ENCODE measurements at regions not wholly inside any gene's neighbourhood (a gene's known extent, or its start where the extent isn't known, plus 50 kb on each side); places are given as distances from the start of the nearest gene placed in this dataset.
"Not testable (repeated sequence)": the region's sequence is repeated elsewhere in the genome, so short reads cannot be mapped to it uniquely, and the experiment has no call there.

- DNase-seq (ENCODE audit: extremely low read depth in 1 of 2, low read depth in 1 of 2) = no peak
Observed at GRCh38 chr2:16247326-16248122, 307.2 kb downstream of the MYCN start.

DNA sequence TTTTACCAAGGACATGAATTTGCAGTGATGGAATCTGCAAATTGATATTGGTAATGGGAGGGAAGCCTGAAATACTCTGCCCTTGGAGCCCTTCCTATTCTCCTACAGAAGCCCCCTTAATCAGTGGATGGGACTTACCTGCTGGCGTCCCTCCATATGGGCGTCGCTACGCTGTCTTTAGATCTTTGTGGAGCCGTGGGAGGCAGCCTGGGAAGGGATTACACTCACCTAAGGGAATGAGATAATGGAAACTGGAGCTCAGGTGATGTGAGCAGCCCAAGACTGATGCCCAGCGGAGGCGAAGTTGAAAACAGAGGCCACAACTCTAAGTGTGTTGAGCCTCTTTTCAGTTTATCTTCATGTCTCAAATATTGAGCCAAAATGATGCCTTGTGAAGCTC is 306.6 kb downstream of the MYCN start:
- DNase-seq (ENCODE audit: extremely low read depth in 1 of 2, low read depth in 1 of 2) = no peak

- DNase-seq (ENCODE audit: extremely low read depth in 1 of 2, low read depth in 1 of 2) = no peak
Observed at GRCh38 chr2:16246281-16246850, 306.0 kb downstream of the MYCN start.

DNA sequence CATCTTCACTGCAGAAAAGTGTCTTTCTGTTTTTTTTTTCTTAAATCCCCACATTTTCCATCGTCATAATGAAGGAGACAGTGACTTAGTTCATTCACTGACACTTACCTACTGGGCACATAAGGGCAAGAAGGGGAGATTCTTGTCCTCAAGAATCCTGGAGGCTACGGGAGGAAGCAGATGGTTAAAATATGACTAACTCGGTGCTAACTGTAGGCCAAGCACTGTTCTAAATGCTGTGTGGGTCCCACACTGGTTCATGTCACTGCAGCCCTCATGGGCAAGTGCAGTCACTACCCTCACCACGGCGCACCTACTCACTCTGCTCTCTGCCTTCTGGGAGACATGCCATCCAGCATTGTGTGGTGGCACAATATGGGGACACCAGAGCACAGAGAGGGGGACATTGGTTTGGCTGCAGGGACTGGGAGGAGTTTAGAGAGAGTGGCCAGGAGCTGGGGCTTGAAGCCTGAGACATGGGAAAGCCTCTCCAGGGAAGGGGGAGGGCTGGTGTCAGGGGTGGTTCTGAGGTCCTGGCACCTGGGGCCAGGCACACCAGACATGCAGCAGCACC is 305.2 kb downstream of the MYCN start:
- DNase-seq (ENCODE audit: extremely low read depth in 1 of 2, low read depth in 1 of 2) = no peak

DNA sequence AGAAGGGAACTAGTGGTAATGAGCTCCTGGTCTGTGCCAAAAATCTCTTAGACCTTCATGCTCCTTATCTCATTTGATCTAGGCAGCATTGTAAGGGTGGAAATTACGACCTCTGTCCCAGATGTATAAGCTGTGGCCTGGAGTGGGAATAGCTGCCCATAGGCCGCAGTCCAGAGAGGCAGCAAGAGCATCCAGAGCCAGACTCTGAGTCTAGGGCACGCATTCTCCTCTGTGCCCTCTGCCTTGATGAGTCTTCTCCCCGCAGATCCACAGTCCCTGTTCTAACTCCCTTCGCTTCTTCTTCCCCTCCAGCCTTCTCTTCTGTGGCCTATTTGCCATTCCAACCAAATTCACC is 304.6 kb downstream of the MYCN start:
- DNase-seq (ENCODE audit: extremely low read depth in 1 of 2, low read depth in 1 of 2) = no peak

DNA sequence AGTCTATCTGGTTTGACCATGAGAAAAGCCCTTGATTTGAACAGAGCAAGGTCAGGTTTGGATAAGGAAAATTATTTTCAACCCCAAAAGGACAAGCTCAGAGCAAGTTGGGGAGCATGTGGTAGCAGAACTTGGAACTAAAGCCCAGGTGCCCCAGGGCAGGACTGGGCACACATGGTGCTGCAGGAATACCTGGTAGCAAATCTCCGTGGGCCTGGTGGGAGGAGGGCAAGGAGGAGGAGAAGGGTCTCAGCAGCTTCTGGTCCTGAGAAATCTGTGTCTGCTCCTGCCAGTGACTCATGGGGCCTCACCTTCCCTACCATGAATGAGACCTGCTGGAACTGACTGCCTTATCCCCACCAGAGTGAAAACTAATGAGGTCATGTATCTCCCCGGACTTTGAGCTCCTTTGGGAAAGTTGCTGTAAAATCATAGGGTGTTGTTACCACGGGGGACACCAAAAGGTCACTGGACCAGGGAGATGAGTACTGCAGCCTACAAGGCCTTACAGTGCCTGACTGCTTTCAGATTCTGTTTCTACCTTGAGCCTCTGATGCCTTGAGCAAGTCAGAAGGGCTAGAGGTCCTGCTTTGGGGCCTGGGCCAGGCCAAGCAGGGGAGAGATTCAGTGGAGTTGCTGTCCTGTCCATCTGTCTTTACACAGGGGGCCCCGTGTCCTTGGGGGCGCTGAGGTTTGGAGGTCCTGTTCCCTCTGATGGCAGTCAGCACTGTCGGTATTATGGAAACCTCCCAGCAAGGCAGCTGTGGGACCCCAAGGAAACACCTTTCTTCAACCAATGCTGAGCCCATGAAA is 304.0 kb downstream of the MYCN start:
- DNase-seq (ENCODE audit: extremely low read depth in 1 of 2, low read depth in 1 of 2) = no peak

DNA sequence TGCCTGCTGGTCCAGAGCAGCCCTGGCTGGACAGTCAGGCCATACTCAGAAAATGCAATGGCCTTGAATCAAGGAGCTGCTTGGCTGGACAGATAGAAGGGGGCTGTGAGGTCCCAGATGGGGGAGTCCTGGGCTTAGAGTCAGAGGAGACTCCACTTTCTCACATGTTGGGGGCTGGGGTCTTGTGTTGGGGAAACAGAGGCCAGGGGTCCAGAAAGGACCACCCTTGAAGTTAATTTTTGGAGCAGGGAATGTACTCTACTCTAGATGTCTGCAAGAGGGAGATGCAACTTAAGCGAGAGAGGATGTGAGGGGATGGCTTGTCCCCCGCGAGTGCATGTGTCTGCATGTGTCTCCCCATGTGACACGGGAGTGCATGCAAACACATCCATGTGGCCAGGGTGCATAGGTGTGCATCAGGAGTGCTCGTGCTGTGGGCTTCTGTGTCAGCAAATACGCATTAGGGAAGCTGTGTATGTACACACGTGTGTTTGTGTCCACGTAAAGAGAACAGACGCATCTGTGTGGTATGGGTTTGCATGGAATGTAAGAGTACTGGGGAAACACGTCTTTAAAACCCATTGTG is 303.2 kb downstream of the MYCN start:
- no peak for DNase-seq (ENCODE audit: extremely low read depth in 1 of 2, low read depth in 1 of 2)

DNA sequence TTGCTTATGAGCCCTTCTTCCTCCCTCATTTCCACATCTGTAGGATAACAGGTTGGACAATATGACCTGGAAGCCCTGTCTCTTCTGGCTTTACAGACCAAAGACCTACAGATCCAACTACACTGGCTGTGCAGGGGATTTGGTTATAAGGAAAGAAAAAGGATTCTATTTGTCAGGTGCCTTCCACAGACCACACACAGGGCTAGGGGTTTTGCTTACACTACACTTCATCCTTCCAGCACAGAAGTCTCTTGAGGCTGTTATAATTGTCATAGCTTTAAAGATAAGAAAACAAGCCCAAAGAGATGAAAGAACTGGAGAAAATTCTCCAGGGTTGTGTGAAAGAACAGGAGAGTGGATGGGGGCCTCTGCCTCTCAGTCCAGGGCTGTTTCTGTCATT is 302.6 kb downstream of the MYCN start:
- DNase-seq (ENCODE audit: extremely low read depth in 1 of 2, low read depth in 1 of 2) = no peak

DNA sequence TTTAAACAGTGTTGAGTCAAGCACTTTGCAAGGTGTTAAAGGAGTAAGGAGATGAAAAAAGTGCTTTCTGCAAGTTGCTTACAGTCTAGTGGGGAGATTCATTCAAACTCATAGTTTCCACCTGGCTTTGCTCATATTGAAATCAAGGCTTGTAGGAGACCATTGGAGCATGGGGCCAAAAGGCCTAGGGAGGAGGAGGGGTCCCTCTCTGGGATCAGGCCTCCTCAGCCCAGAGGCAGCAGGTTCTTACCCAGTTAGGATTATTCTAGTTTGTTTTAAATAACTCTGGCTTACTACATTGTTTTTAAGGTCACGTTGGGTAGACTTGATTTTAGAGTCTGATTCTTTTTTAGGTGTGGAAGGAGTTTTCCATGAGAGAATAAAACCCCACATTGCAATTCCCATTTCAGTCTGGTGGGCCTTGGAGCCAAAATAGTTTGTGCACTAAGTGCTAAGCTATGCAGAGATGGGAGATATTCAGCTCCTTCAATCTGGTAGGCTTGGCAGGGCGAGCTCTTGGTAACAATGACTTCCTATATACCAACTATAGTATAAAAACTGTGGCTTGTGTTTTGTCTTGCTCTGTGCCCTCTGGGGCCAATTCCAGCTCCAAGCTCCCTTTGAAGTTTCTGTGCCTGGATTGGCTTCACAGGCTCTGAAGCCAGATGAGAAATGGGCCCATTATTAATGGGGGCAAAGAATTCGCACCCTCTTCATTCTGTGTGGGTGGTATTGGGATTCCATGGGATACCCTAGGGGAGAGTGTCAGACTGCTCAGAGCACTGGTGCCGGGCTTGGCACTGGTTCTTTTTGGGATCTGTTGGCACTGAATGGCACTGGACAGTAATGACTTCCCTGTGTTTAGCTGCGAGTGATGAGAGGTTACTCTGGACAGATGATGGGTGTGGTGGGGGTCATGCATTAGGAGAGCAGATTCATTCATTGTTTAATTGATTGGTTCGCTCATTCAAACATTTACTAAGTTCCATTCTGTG is 301.1 kb downstream of the MYCN start:
- DNase-seq (ENCODE audit: extremely low read depth in 1 of 2, low read depth in 1 of 2) = no peak

- DNase-seq (ENCODE audit: extremely low read depth in 1 of 2, low read depth in 1 of 2) = no peak
Observed at GRCh38 chr2:16240402-16240801, 300.1 kb downstream of the MYCN start.

GRCh38 chr2:16239296-16239850 is 299.0 kb downstream of the MYCN start:
- no peak for DNase-seq (ENCODE audit: extremely low read depth in 1 of 2, low read depth in 1 of 2)

DNA sequence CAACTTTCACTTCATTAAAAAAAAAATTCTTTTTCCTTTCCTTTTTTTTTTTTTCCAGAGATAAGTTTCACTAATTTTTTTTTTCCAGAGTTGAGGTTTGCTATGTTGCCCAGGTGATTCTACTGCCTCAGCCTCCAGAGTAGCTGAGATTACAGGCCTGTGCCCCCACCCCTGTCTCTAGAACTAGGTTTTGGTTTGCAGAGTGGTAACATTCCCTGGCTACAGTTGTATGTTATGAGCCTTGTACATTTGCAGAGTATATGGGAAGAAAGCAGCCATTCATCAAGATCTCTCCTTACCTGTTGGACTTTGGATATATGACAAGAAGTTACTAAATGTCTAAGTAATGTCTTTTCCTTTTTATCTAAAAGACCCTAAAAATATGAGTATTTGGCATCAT is 298.4 kb downstream of the MYCN start:
- no peak for DNase-seq (ENCODE audit: extremely low read depth in 1 of 2, low read depth in 1 of 2)

GRCh38 chr2:16238001-16238761 is 297.8 kb downstream of the MYCN start:
- no peak for DNase-seq (ENCODE audit: extremely low read depth in 1 of 2, low read depth in 1 of 2)

- DNase-seq (ENCODE audit: extremely low read depth in 1 of 2, low read depth in 1 of 2) = no peak
Observed at GRCh38 chr2:16235747-16236146, 295.4 kb downstream of the MYCN start.

DNA sequence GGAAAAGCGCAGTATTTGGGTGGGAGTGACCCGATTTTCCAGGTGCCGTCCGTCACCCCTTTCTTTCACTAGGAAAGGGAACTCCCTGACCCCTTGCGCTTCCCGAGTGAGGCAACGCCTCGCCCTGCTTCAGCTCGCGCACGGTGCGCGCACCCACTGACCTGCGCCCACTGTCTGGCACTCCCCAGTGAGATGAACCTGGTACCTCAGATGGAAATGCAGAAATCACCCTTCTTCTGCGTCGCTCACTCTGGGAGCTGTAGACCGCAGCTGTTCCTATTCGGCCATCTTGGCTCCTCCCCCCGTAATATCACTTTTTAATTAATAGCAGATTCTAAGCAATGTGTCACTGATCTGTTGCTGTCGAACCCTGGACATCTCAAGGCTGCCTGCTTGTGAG is 294.9 kb downstream of the MYCN start:
- DNase-seq (ENCODE audit: extremely low read depth in 1 of 2, low read depth in 1 of 2) = not testable (repeated sequence)

DNA sequence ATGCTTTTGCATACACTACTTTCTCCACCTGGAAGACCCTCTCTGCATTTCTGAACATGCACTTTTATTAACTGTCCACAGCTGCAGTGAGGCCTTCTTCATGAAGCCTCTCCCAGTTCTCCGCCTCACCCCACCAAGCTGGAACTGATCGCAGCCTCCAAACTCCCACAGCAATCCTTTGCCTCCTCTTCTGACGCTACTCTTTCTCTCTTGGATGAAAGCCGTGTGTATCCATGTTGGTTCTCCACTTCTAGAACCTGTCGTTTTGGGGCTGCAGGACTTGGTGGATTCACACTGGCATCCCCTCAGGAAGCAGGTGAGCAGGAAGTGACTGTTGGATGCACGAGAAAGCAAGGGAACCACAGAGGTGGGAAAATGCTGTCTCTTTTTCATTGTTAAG is 288.6 kb downstream of the MYCN start:
- no peak for DNase-seq (ENCODE audit: extremely low read depth in 1 of 2, low read depth in 1 of 2)

DNA sequence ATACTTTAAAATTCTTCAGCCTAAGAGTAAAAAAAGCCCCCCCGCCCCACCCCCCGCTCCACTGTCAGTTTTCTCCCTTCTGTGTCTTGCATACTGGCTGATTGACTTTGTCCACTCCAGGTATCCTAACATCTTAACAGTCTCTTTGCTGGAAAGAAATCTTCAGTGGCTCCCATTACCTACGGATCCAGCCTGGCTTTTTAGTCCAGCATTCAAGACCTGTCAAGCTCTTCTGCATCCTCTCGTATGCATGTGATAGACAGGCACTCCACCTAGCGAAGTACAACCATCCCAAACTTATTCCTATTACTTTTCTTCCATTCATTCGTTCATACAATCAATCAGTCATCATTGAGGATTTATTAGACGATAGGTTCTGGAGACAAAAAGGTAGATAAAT is 288.1 kb downstream of the MYCN start:
- no peak for DNase-seq (ENCODE audit: extremely low read depth in 1 of 2, low read depth in 1 of 2)

GRCh38 chr2:16227811-16228462 is 287.6 kb downstream of the MYCN start:
- no peak for DNase-seq (ENCODE audit: extremely low read depth in 1 of 2, low read depth in 1 of 2)
